Stomach (tissue), 4 donors: ENCODE measurements at regions not wholly inside any gene's neighbourhood (a gene's known extent, or its start where the extent isn't known, plus 50 kb on each side); places are given as distances from the start of the nearest gene placed in this dataset.

Experiments used
- POLR2A ChIP-seq, 4 donors: fragments of 450-650 bp; IDR thresholded peaks; one replicate each; pipeline ENCODE4 v1.6.1; 2016; ENCODE audit warnings: antibody characterized with exemption in 4 of 4, control low read depth in 2 of 4, mild to moderate bottlenecking in 1 of 4, moderate library complexity in 1 of 4
- POLR2AphosphoS5 ChIP-seq, 3 donors: sonication (generic); formaldehyde crosslinking; IDR thresholded peaks; one replicate each; pipeline ENCODE4 v1.6.1; 2016; ENCODE audit warnings: antibody characterized with exemption in 3 of 3
- TF ChIP-seq, protein P1 (sequence below), 7 experiments: fragments of 450-650 bp in 4 of 7; fragments of 200-600 bp in 3 of 7; sonication (generic) in 3 of 7; IDR thresholded peaks; one replicate each; pipeline ENCODE4 v1.5.1; 2016 to 2019; ENCODE audit warnings: antibody characterized with exemption in 7 of 7, control low read depth in 2 of 7, mild to moderate bottlenecking in 1 of 7

DNA sequence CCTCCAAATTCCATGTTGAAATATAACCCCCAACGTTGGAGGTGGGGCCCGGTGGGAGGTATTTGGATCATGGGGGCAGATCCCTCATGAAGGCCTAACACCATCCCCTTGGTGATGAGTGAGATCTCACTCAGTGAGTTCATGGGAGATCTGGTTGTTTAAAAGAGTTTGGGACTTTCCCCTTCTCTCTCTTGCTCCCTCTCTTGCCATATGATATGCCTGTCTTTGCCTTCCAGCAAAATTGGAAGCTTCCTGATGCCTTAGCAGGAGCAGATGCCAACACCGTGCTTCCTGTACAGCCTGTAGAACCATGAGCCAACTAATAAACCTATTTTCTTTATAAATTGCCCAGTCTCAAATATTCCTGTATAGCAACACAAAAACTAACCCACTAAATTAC is 55.7 kb upstream of the CDK1 start:
- TF ChIP-seq, protein P1, sequence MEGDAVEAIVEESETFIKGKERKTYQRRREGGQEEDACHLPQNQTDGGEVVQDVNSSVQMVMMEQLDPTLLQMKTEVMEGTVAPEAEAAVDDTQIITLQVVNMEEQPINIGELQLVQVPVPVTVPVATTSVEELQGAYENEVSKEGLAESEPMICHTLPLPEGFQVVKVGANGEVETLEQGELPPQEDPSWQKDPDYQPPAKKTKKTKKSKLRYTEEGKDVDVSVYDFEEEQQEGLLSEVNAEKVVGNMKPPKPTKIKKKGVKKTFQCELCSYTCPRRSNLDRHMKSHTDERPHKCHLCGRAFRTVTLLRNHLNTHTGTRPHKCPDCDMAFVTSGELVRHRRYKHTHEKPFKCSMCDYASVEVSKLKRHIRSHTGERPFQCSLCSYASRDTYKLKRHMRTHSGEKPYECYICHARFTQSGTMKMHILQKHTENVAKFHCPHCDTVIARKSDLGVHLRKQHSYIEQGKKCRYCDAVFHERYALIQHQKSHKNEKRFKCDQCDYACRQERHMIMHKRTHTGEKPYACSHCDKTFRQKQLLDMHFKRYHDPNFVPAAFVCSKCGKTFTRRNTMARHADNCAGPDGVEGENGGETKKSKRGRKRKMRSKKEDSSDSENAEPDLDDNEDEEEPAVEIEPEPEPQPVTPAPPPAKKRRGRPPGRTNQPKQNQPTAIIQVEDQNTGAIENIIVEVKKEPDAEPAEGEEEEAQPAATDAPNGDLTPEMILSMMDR (IDR thresholded peaks at IDR 0.05): no peak
- TF ChIP-seq POLR2AphosphoS5 (IDR thresholded peaks at IDR 0.05) (no peak), POLR2A (IDR thresholded peaks at IDR 0.05) (no peak)
